ENCODE measurements at regions not wholly inside any gene's neighbourhood (a gene's known extent, or its start where the extent isn't known, plus 50 kb on each side); places are given as distances from the start of the nearest gene placed in this dataset.

- Mint-ChIP-seq H3K27ac (no peak overlapping the region), H3K9me3 (peaks cover 2% of the 10 kb centered on the region), H3K4me3 (no peak overlapping the region), H3K36me3 (no peaks in the 10 kb centered on the region), H3K27me3 (no peaks in the 10 kb centered on the region), H3K4me1 (no peaks in the 10 kb centered on the region)
- DNase-seq = no peak
Observed at GRCh38 chr9:106621313-106622163, 241.4 kb upstream of the ZNF462 start.

- no peaks in the 10 kb centered on the region for H3K36me3 Mint-ChIP-seq
- peaks cover 2% of the 10 kb centered on the region for H3K9me3 Mint-ChIP-seq
- no peaks in the 10 kb centered on the region for H3K4me1 Mint-ChIP-seq
- no peak for DNase-seq
- no peak overlapping the region for H3K27ac Mint-ChIP-seq
- no peaks in the 10 kb centered on the region for H3K27me3 Mint-ChIP-seq
- no peak overlapping the region for H3K4me3 Mint-ChIP-seq
Observed at GRCh38 chr9:106622164-106622487, 240.8 kb upstream of the ZNF462 start.

DNA sequence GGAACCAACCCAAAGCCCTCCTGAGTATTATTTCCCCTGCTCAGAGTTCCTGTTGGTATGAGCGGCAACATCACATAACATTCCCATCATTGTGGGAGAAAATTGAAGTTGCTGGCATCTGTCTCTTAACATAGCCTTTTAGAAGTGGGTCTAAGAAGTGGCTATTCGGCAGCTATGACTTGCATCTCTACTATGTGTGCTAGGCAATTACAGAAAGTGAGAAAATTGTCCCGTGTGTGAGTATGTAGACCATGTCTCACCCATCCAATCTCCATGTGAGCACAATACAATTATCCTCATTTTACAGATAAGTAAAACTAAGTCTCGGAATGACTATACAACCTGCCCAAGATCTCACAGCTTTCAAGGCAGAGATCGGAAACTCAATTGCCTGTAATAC lies 239.4 kb upstream of the ZNF462 start:
- Mint-ChIP-seq H3K4me1 (no peaks in the 10 kb centered on the region), H3K4me3 (no peak overlapping the region), H3K36me3 (no peaks in the 10 kb centered on the region), H3K27me3 (no peaks in the 10 kb centered on the region), H3K9me3 (peaks cover 2% of the 10 kb centered on the region), H3K27ac (no peak overlapping the region)
- no peak for DNase-seq

GRCh38 chr9:106625259-106625789 lies 237.6 kb upstream of the ZNF462 start:
- peaks cover 2% of the 10 kb centered on the region for H3K9me3 Mint-ChIP-seq
- H3K4me1 Mint-ChIP-seq = no peaks in the 10 kb centered on the region
- no peak for DNase-seq
- no peaks in the 10 kb centered on the region for H3K36me3 Mint-ChIP-seq
- no peak overlapping the region for H3K4me3 Mint-ChIP-seq
- no peak overlapping the region for H3K27ac Mint-ChIP-seq
- no peaks in the 10 kb centered on the region for H3K27me3 Mint-ChIP-seq

DNA sequence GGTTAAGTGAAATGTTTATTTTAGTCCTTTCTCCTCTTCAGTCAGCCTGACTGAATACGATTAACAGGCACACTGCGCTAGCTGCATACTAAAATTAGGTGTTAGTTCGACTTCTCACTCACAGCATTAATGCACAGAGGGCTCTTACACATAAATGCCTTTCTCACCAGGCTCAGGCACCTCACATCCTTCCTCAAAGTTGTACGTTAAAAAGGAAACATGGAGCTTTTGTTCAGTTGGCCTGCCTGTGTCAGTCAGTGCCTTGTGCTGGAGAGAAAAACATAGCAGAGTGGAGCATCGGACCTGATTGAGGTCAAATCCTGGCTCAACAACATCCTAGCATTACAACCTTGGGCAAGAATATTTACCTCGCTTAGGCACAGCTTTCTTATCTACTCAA lies 236.0 kb upstream of the ZNF462 start:
- no peaks in the 10 kb centered on the region for H3K9me3 Mint-ChIP-seq
- no peaks in the 10 kb centered on the region for H3K27me3 Mint-ChIP-seq
- DNase-seq = no peak
- no peak overlapping the region for H3K27ac Mint-ChIP-seq
- no peaks in the 10 kb centered on the region for H3K36me3 Mint-ChIP-seq
- no peaks in the 10 kb centered on the region for H3K4me1 Mint-ChIP-seq
- H3K4me3 Mint-ChIP-seq = no peak overlapping the region

DNA sequence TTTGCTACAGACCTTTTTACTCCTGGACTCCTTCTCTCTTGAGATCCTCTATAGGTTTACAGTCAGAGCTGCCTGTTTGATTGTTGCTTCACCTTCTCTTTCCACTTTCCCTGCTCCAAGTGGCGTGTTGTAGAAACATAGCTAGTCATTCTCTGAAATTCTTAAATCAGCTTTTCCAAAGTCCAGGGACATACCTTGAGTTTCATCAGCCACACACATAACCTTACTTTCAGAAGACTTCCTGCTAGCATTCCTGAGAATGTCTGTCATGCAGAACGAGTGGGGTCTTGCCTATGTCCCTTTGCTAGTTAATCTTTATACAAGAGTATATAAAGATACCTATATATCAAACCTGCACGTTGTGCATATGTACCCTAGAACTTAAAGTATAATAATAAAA lies 230.3 kb upstream of the ZNF462 start:
- peaks cover 3% of the 10 kb centered on the region for H3K27me3 Mint-ChIP-seq
- no peak overlapping the region for H3K27ac Mint-ChIP-seq
- no peaks in the 10 kb centered on the region for H3K9me3 Mint-ChIP-seq
- no peaks in the 10 kb centered on the region for H3K36me3 Mint-ChIP-seq
- no peaks in the 10 kb centered on the region for H3K4me1 Mint-ChIP-seq
- H3K4me3 Mint-ChIP-seq = no peak overlapping the region
- DNase-seq = no peak

DNA sequence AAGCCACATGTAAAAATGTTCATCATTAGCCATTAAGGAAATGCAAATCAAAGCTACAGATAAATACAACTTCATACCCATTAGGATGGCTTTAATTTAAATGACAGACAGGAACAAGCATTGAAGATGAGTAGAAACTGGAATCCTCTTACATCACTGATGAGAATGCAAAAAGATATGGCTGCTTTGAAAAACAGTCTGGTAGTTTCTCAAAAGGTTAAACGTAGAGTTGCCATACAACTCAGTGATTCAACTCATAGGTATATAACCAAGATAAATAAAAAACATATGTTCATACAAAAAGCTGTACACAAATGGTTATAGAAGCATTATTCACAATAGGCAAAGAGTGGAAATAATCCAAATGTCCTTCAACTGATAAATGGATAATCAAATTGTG lies 228.8 kb upstream of the ZNF462 start:
- H3K27ac Mint-ChIP-seq = no peak overlapping the region
- no peaks in the 10 kb centered on the region for H3K9me3 Mint-ChIP-seq
- H3K27me3 Mint-ChIP-seq = peaks cover 3% of the 10 kb centered on the region
- no peaks in the 10 kb centered on the region for H3K4me1 Mint-ChIP-seq
- H3K36me3 Mint-ChIP-seq = no peaks in the 10 kb centered on the region
- no peak for DNase-seq
- no peak overlapping the region for H3K4me3 Mint-ChIP-seq

DNA sequence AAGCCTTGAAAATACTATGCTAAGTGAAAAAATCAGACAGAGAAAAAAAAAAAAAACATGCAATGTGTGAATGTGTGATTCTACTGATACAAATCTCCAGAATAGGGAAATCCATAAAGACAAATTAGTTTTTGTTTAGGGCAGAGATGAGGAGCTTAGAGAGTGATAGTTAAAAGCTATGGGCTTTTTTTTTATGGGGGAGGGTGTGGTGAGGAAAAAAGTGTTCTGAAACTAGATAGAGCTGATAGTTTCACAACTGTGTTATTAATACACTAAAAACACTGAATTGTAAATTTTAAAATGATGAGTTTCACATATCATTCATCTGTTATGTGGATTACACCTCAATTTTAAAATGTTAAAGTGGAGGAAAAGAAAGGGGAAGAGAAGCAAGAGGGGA lies 228.3 kb upstream of the ZNF462 start:
- Mint-ChIP-seq H3K27me3 (peaks cover 3% of the 10 kb centered on the region), H3K36me3 (no peaks in the 10 kb centered on the region), H3K4me1 (no peaks in the 10 kb centered on the region), H3K9me3 (no peaks in the 10 kb centered on the region), H3K4me3 (no peak overlapping the region), H3K27ac (no peak overlapping the region)
- no peak for DNase-seq

DNA sequence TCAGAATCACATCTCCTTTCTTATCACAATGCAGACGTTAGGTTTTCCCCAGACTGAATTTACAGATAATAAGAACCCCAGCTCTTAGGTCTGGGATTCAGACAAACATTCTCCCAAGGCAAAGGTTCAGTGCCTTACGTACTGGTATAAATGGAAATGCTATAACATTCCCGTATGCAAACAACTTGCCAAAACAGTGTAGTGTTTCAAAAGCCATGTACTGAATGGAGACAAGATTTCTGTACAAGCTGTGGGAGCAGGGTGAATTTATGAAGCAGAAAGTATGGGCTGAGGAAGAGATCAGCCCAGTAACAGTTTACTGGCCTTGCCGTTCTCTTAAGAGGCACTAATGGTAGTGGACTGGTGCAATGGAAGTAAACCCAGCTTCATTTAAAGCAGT lies 225.5 kb upstream of the ZNF462 start:
- no peaks in the 10 kb centered on the region for H3K9me3 Mint-ChIP-seq
- no peak overlapping the region for H3K4me3 Mint-ChIP-seq
- H3K4me1 Mint-ChIP-seq = no peaks in the 10 kb centered on the region
- no peak for DNase-seq
- no peaks in the 10 kb centered on the region for H3K36me3 Mint-ChIP-seq
- no peak overlapping the region for H3K27ac Mint-ChIP-seq
- H3K27me3 Mint-ChIP-seq = peaks cover 3% of the 10 kb centered on the region

- Mint-ChIP-seq H3K4me1 (no peaks in the 10 kb centered on the region), H3K36me3 (no peaks in the 10 kb centered on the region), H3K4me3 (no peak overlapping the region), H3K27ac (no peak overlapping the region), H3K27me3 (no peaks in the 10 kb centered on the region), H3K9me3 (peaks cover 8% of the 10 kb centered on the region)
- DNase-seq = no peak
Observed at GRCh38 chr9:106639873-106640568, 222.9 kb upstream of the ZNF462 start.

GRCh38 chr9:106643211-106643930 lies 219.6 kb upstream of the ZNF462 start:
- Mint-ChIP-seq H3K4me3 (no peak overlapping the region), H3K9me3 (peaks cover 8% of the 10 kb centered on the region), H3K36me3 (no peaks in the 10 kb centered on the region), H3K27me3 (no peaks in the 10 kb centered on the region), H3K4me1 (no peaks in the 10 kb centered on the region), H3K27ac (no peak overlapping the region)
- DNase-seq = no peak

- Mint-ChIP-seq H3K36me3 (no peaks in the 10 kb centered on the region), H3K4me1 (no peaks in the 10 kb centered on the region), H3K27ac (no peak overlapping the region), H3K9me3 (peaks cover 8% of the 10 kb centered on the region), H3K4me3 (no peak overlapping the region), H3K27me3 (no peaks in the 10 kb centered on the region)
- DNase-seq = no peak
Observed at GRCh38 chr9:106644661-106645060, 218.3 kb upstream of the ZNF462 start.

DNA sequence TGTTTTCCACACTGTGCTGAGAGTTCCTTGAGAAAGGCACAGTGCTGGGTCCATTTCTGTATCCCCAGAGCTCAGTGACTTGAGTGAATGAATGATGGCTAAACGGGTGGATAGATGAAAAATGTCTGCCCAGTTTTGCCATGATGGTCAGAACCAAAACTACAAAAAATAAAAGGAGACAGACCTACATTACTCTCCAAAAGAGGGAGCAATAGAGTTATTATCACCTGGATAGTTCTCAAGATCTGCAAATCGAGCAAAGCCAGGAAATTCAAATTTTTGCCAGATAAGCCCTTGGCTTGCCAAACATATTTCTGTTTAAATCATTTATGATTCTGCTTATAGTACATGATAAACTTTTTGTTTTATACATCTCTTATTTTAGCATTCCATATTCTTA lies 214.2 kb upstream of the ZNF462 start:
- H3K4me3 Mint-ChIP-seq = no peak overlapping the region
- no peak overlapping the region for H3K27ac Mint-ChIP-seq
- peaks cover 7% of the 10 kb centered on the region for H3K9me3 Mint-ChIP-seq
- no peak for DNase-seq
- H3K27me3 Mint-ChIP-seq = no peaks in the 10 kb centered on the region
- H3K4me1 Mint-ChIP-seq = no peaks in the 10 kb centered on the region
- H3K36me3 Mint-ChIP-seq = no peaks in the 10 kb centered on the region

DNA sequence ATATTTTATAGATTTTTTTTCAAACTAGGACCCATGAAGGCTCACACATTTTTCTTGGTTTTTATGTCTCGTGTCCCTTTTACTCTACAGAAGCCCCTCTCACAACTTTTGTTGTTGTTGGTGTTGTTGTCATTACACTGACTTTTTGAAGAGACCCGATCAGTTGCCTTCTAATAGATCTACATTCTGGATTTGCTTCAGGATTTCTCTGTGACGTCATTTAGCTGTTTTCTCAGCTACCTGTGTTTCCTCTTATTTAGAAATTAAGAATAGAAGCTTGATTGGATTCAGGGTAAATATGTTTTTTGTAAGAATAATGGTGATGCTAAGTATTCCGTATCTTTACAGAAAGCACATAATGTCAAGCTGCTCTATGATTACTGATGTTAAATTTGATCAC lies 213.3 kb upstream of the ZNF462 start:
- H3K27me3 Mint-ChIP-seq = no peaks in the 10 kb centered on the region
- DNase-seq = no peak
- no peaks in the 10 kb centered on the region for H3K36me3 Mint-ChIP-seq
- no peaks in the 10 kb centered on the region for H3K4me1 Mint-ChIP-seq
- no peak overlapping the region for H3K27ac Mint-ChIP-seq
- H3K9me3 Mint-ChIP-seq = peaks cover 3% of the 10 kb centered on the region
- no peak overlapping the region for H3K4me3 Mint-ChIP-seq

DNA sequence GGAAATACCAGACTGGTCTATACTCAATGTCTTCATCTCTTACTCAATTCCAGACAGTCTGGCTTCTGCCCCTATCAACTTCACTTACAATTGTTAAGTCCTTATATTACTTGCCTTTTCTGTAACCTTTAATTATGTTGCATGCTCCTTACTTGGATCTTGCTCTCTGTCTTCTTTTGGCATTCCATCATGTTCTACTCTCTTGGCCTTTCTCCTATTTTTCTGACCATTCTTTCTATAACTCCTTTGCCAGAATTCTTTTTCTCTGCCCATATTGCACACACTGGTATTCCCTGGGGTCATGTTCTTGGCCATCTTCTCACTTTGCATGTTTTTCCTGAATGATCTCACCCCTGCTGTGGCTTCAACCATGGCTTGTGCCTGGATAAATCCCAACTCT lies 209.8 kb upstream of the ZNF462 start:
- H3K4me3 Mint-ChIP-seq = no peak overlapping the region
- no peak for DNase-seq
- no peaks in the 10 kb centered on the region for H3K27me3 Mint-ChIP-seq
- peaks cover 2% of the 10 kb centered on the region for H3K9me3 Mint-ChIP-seq
- no peaks in the 10 kb centered on the region for H3K4me1 Mint-ChIP-seq
- no peak overlapping the region for H3K27ac Mint-ChIP-seq
- no peaks in the 10 kb centered on the region for H3K36me3 Mint-ChIP-seq
